PC-3 (cell line): ENCODE measurements at regions not wholly inside any gene's neighbourhood (a gene's known extent, or its start where the extent isn't known, plus 50 kb on each side); places are given as distances from the start of the nearest gene placed in this dataset.

Source experiments
- ATAC-seq: fragments of 200-7000 bp; cut with Tn5 transposase; 2 replicates; pipeline ENCODE4 v1.9.1; 2020; ENCODE audit warnings: mild to moderate bottlenecking, moderate library complexity
- BruUV-seq: library from RNA; stranded (reverse); fragments of 400-500 nt; replicated peaks from 2 replicates; lab custom pipeline; 2021; lab: Mats Ljungman, UMichigan
- CTCF ChIA-PET: fragments of 300-600 bp; sonication (Branson Sonifier 250); formaldehyde crosslinking; loops from one replicate; lab custom pipeline; 2022; ENCODE audit warnings: antibody characterized with exemption; lab: Charles Lee
- POLR2A ChIA-PET: fragments of 300-600 bp; sonication (Branson Sonifier 250); formaldehyde crosslinking; loops from one replicate; lab custom pipeline; 2022; ENCODE audit warnings: antibody characterized with exemption; ENCODE audit not compliant: unreplicated experiment; lab: Charles Lee
- DNase-seq: peaks from one replicate; pipeline ENCODE4 v3.0.0-alpha.2; 2015
- H2AFZ ChIP-seq: fragments of 300-600 bp; sonication (generic); 2 replicates; pipeline ENCODE4 v1.6.0; 2016; ENCODE audit warnings: antibody characterized with exemption, low read length
- H3F3A ChIP-seq: fragments of 300-600 bp; sonication (generic); one replicate; pipeline ENCODE4 v1.6.0; 2017; ENCODE audit warnings: antibody characterized with exemption, low read length, control low read depth, mild to moderate bottlenecking; ENCODE audit not compliant: unreplicated experiment
- H3K27ac ChIP-seq: fragments of 300-600 bp; sonication (generic); 2 replicates; pipeline ENCODE4 v1.5.1; 2016; ENCODE audit warnings: mild to moderate bottlenecking, low read length
- H3K27me3 ChIP-seq: fragments of 300-600 bp; sonication (generic); 2 replicates; pipeline ENCODE4 v1.6.1; 2016; ENCODE audit warnings: low read length, mixed read lengths
- H3K36me3 ChIP-seq: fragments of 300-600 bp; sonication (generic); 2 replicates; pipeline ENCODE4 v1.6.1; 2016; ENCODE audit warnings: low read depth, mixed run types, low read length, mixed read lengths
- H3K4me1 ChIP-seq: fragments of 300-600 bp; sonication (generic); 2 replicates; pipeline ENCODE4 v1.5.1; 2016; ENCODE audit warnings: low read length; ENCODE audit not compliant: insufficient read depth
- H3K4me2 ChIP-seq: fragments of 300-600 bp; sonication (generic); 2 replicates; pipeline ENCODE4 v1.6.0; 2016; ENCODE audit warnings: low read length
- H3K4me3 ChIP-seq: fragments of 300-600 bp; sonication (generic); 2 replicates; pipeline ENCODE4 v1.5.1; 2016; ENCODE audit warnings: mild to moderate bottlenecking, low read length, mixed read lengths
- H3K79me2 ChIP-seq: fragments of 300-600 bp; sonication (generic); 2 replicates; pipeline ENCODE4 v1.6.1; 2017; ENCODE audit warnings: low read length, mixed read lengths
- H3K9ac ChIP-seq: fragments of 300-600 bp; sonication (generic); 2 replicates; pipeline ENCODE4 v1.6.0; 2016; ENCODE audit warnings: mild to moderate bottlenecking, low read length
- H3K9me2 ChIP-seq: fragments of 300-600 bp; sonication (generic); replicated peaks from 2 replicates; pipeline ENCODE4 v1.6.1; 2016; ENCODE audit warnings: mixed run types, low read length, mixed read lengths
- H3K9me3 ChIP-seq: fragments of 300-600 bp; sonication (generic); 2 replicates; pipeline ENCODE4 v1.6.1; 2016; ENCODE audit warnings: low read length, mixed read lengths
- H4K20me1 ChIP-seq: fragments of 300-600 bp; sonication (generic); 2 replicates; pipeline ENCODE4 v1.6.1; 2016; ENCODE audit warnings: low read length, mixed read lengths
- EZH2 ChIP-seq: fragments of 300-600 bp; sonication (generic); IDR thresholded peaks from one replicate; pipeline ENCODE4 v1.6.1; 2017; ENCODE audit warnings: antibody characterized with exemption, mild to moderate bottlenecking, low read length; ENCODE audit not compliant: unreplicated experiment
- EZH2phosphoT487 ChIP-seq: fragments of 300-600 bp; sonication (generic); IDR thresholded peaks from 2 replicates; pipeline ENCODE4 v1.6.1; 2018; ENCODE audit warnings: mild to moderate bottlenecking, antibody characterized with exemption, low read length, borderline replicate concordance
- intact Hi-C: fragments of 100-400 bp; cut with micrococcal nuclease; formaldehyde crosslinking; loops from 2 replicates; pipeline ENCODE4 v1.9.0; 2023
- TF ChIP-seq, protein P1 (sequence below): fragments of 300-600 bp; sonication (generic); conservative IDR thresholded peaks from 2 replicates; pipeline ENCODE4 v1.5.1; 2017; ENCODE audit warnings: antibody characterized with exemption, low read depth, mild to moderate bottlenecking, low read length

GRCh38 chr12:86521870-86522269 lies 265.7 kb upstream of the MGAT4C start:
- Histone ChIP-seq H3K27ac (no peak overlapping the region), H3K36me3 (no peaks in the 10 kb centered on the region), H3K4me1 (no peaks in the 10 kb centered on the region), H4K20me1 (no peaks in the 10 kb centered on the region), H2AFZ (no peak overlapping the region), H3K9me3 (0 out of 2 replicates have a peak, but pooled peaks cover 3% of the 10 kb centered on the region), H3K27me3 (no peaks in the 10 kb centered on the region), H3K4me2 (no peak overlapping the region), H3K9ac (no peak overlapping the region), H3K4me3 (no peak overlapping the region), H3K79me2 (no peaks in the 10 kb centered on the region), H3F3A (no peaks in the 10 kb centered on the region), H3K9me2 (no peaks in the 10 kb centered on the region)
- no peak for TF ChIP-seq EZH2
- TF ChIP-seq, protein P1, sequence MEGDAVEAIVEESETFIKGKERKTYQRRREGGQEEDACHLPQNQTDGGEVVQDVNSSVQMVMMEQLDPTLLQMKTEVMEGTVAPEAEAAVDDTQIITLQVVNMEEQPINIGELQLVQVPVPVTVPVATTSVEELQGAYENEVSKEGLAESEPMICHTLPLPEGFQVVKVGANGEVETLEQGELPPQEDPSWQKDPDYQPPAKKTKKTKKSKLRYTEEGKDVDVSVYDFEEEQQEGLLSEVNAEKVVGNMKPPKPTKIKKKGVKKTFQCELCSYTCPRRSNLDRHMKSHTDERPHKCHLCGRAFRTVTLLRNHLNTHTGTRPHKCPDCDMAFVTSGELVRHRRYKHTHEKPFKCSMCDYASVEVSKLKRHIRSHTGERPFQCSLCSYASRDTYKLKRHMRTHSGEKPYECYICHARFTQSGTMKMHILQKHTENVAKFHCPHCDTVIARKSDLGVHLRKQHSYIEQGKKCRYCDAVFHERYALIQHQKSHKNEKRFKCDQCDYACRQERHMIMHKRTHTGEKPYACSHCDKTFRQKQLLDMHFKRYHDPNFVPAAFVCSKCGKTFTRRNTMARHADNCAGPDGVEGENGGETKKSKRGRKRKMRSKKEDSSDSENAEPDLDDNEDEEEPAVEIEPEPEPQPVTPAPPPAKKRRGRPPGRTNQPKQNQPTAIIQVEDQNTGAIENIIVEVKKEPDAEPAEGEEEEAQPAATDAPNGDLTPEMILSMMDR = no peak
- no peak for TF ChIP-seq EZH2phosphoT487
- ATAC-seq (no peak), DNase-seq (no peak)
- ChIA-PET POLR2A (no interaction called here), CTCF (no interaction called here)
- intact Hi-C loops = no loop called here
- no TSS peak for BruUV-seq

- Histone ChIP-seq H4K20me1 (no peaks in the 10 kb centered on the region), H3F3A (no peaks in the 10 kb centered on the region), H3K9me2 (no peaks in the 10 kb centered on the region), H3K9ac (no peak overlapping the region), H3K36me3 (no peaks in the 10 kb centered on the region), H3K79me2 (no peaks in the 10 kb centered on the region), H3K4me3 (no peak overlapping the region), H3K4me1 (no peaks in the 10 kb centered on the region), H3K9me3 (no peaks in the 10 kb centered on the region), H3K27ac (no peak overlapping the region), H3K4me2 (no peak overlapping the region), H2AFZ (no peak overlapping the region), H3K27me3 (no peaks in the 10 kb centered on the region)
- no TSS peak for BruUV-seq
- ChIA-PET POLR2A (no interaction called here), CTCF (no interaction called here)
- no peak for ATAC-seq
- no peak for TF ChIP-seq EZH2phosphoT487
- TF ChIP-seq, protein P1 = no peak
- TF ChIP-seq EZH2 = no peak
- intact Hi-C loops = no loop called here
- DNase-seq = no peak
These were observed 257.0 kb upstream of the MGAT4C start for GRCh38 chr12:86513226-86513625.

DNA sequence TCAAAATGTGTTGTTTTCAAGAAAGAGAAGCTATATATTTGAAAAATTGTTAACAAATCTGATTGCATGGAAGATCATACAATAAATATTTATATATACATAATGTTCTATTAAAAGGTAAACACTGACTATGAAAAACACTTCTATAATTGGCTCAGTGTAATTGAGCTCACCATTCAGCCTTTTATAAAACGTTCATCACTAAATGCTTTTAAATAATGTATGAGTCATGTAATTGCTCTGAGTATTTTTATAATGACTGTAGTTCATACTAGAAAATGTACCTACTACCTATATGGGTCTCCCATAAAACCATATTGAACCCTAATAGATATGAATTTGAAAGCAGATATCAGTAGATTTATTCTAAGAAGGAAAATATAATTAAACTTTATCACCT lies 240.4 kb upstream of the MGAT4C start:
- ChIA-PET POLR2A (no interaction called here), CTCF (no interaction called here)
- H3K9me3 ChIP-seq = no peaks in the 10 kb centered on the region
- no peaks in the 10 kb centered on the region for H3K9me2 ChIP-seq
- H4K20me1 ChIP-seq = no peaks in the 10 kb centered on the region
- intact Hi-C loops = no loop called here
- no peak overlapping the region for H3K4me2 ChIP-seq
- no peak overlapping the region for H2AFZ ChIP-seq
- H3K4me1 ChIP-seq = no peaks in the 10 kb centered on the region
- peak; percentile 40; the same call in 1 of the 2 replicates for ATAC-seq
- DNase-seq = no peak
- no peak overlapping the region for H3K9ac ChIP-seq
- H3K4me3 ChIP-seq = no peak overlapping the region
- H3K27me3 ChIP-seq = no peaks in the 10 kb centered on the region
- no TSS peak for BruUV-seq
- H3K79me2 ChIP-seq = no peaks in the 10 kb centered on the region
- no peak overlapping the region for H3K27ac ChIP-seq
- no peaks in the 10 kb centered on the region for H3F3A ChIP-seq
- TF ChIP-seq, protein P1 = no peak
- TF ChIP-seq EZH2phosphoT487 = no peak
- no peak for TF ChIP-seq EZH2
- H3K36me3 ChIP-seq = no peaks in the 10 kb centered on the region
